ENCODE measurements at regions not wholly inside any gene's neighbourhood (a gene's known extent, or its start where the extent isn't known, plus 50 kb on each side); places are given as distances from the start of the nearest gene placed in this dataset.

- TF ChIP-seq POLR2A (IDR thresholded peaks at IDR 0.05): no peak
- TF ChIP-seq CTCF (IDR thresholded peaks at IDR 0.05): no peak
- TF ChIP-seq POLR2AphosphoS5 (IDR thresholded peaks at IDR 0.05): no peak
Observed at GRCh38 chr5:99033014-99033900, 104.5 kb upstream of the CHD1 start.
